ENCODE measurements at regions not wholly inside any gene's neighbourhood (a gene's known extent, or its start where the extent isn't known, plus 50 kb on each side); places are given as distances from the start of the nearest gene placed in this dataset.
A peak's percentile ranks its signal among the peaks of the same experiment; 100 is the strongest.

DNA sequence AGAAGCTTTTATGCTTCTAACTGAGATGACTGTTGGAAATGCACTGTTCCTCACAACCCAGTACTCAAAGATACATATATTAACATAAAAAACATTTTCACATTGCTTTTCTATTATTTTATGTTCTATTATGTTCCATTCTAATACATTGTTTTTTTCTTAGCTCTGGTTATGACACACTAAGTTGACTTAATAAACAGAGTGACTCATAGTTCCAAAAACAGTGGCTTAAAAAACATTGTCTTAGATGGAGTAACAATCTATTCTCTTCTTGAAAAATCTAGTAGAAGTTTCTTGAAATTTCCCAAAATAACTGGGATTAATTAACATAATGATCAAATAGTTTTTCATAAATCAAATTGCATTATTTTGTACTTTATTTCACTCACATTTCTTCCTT is 328.2 kb upstream of the LRATD1 start:
- TF ChIP-seq, protein P1, sequence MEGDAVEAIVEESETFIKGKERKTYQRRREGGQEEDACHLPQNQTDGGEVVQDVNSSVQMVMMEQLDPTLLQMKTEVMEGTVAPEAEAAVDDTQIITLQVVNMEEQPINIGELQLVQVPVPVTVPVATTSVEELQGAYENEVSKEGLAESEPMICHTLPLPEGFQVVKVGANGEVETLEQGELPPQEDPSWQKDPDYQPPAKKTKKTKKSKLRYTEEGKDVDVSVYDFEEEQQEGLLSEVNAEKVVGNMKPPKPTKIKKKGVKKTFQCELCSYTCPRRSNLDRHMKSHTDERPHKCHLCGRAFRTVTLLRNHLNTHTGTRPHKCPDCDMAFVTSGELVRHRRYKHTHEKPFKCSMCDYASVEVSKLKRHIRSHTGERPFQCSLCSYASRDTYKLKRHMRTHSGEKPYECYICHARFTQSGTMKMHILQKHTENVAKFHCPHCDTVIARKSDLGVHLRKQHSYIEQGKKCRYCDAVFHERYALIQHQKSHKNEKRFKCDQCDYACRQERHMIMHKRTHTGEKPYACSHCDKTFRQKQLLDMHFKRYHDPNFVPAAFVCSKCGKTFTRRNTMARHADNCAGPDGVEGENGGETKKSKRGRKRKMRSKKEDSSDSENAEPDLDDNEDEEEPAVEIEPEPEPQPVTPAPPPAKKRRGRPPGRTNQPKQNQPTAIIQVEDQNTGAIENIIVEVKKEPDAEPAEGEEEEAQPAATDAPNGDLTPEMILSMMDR (IDR thresholded peaks at IDR 0.05; ENCODE audit: low read depth, low read length), result no peak
- H3K4me3 ChIP-seq (ENCODE audit: low read depth, low read length), result no peak overlapping the region
- in situ Hi-C loops (cut with HindIII; ENCODE audit: low sequenced_read_pairs), result no loop called here
- DNase-seq (ENCODE audit: low read depth, low spot score), result no peak

DNA sequence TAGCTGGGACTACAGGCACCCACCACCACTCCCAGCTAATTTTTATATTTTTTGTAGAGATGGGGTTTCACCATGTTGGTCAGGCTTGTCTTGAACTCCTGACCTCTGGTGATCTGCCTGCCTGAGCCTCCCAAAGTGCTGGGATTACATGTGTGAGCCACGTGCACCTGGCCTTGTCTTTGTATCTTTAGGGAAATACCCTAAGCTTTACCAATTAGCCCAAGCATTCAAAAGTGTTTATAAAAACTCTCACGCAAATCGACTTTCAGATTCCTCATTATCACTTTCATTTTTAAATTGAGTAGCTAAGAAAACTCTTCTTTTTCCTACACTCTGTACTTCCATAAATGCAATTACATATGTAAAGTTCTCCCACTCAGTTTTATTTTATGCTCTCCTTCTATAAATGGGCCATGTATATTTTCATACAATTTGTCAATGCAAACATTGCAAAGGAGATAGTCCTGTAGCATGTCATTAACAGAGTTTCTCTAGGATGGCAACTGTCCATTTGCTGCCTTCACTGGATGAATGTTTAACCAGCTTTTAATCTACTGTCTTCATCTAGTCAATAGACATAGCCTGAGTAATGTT is 326.2 kb upstream of the LRATD1 start:
- in situ Hi-C loops (cut with HindIII; ENCODE audit: low sequenced_read_pairs), result no loop called here
- TF ChIP-seq, protein P1 (IDR thresholded peaks at IDR 0.05; ENCODE audit: low read depth, low read length), result no peak
- no peak for DNase-seq (ENCODE audit: low read depth, low spot score)
- H3K4me3 ChIP-seq (ENCODE audit: low read depth, low read length), result no peak overlapping the region

DNA sequence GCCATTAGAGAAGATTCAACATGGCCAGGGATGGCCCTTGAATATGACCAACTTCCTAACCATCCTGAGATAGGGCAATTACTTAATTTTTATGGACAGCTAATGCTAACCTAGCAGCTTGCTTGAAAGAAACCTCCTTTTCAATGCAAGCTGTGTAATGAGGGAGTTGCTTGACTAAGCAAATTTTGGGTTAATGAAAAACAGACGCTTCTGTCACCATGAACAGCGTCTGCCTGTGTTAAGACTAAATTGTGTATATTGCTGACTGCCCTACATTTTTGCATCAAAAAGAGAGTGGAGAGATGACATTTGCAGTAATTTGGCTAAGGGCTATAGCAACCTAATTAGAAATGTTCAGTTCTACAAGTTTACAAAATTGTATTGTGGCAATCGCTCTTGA is 319.2 kb upstream of the LRATD1 start:
- in situ Hi-C loops (cut with HindIII; ENCODE audit: low sequenced_read_pairs), result no loop called here
- H3K4me3 ChIP-seq (ENCODE audit: low read depth, low read length), result no peak overlapping the region
- no peak for DNase-seq (ENCODE audit: low read depth, low spot score)
- TF ChIP-seq, protein P1 (IDR thresholded peaks at IDR 0.05; ENCODE audit: low read depth, low read length), result no peak

DNA sequence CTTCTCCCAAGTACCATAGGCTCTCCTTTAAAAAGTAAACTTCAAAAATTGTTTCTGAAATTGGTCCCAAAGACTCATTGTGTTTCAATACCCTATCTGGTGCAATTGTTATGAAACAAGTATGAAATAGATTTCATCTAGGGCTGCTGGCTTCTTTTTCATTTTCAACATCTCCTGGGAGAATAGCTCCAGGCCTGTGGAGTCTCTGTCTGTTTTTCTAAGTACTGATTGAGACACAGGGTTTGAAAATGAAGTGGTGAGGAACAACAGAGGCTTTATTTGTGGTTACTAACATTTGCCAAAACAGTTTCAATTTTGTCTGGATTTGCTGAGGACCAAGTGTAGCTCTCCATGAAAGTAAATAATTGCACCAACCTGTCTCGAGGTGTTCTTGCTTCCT is 315.9 kb upstream of the LRATD1 start:
- no peak overlapping the region for H3K4me3 ChIP-seq (ENCODE audit: low read depth, low read length)
- DNase-seq (ENCODE audit: low read depth, low spot score), result no peak
- in situ Hi-C loops (cut with HindIII; ENCODE audit: low sequenced_read_pairs), result no loop called here
- TF ChIP-seq, protein P1 (IDR thresholded peaks at IDR 0.05; ENCODE audit: low read depth, low read length), result no peak

DNA sequence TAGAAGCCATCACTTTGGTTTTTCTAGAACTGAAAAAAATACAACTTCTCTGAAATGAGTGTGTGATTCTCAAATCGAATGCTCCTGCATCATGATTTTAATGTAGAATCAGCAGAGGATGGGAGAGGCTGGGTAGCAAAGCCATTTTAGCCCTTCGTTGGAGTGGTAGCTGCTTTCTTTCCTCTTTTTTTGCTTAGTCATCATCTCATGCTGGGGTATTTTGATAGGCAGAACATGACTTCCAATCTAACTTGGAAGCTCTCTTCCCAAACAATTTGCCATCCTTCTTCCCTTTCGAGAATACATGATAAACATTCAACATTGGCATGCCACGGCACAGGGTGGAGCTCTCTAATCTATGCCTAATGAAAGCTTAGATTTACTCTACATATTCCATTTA is 311.2 kb upstream of the LRATD1 start:
- TF ChIP-seq, protein P1 (IDR thresholded peaks at IDR 0.05; ENCODE audit: low read depth, low read length), result no peak
- no peak overlapping the region for H3K4me3 ChIP-seq (ENCODE audit: low read depth, low read length)
- no peak for DNase-seq (ENCODE audit: low read depth, low spot score)
- in situ Hi-C loops (cut with HindIII; ENCODE audit: low sequenced_read_pairs), result no loop called here

DNA sequence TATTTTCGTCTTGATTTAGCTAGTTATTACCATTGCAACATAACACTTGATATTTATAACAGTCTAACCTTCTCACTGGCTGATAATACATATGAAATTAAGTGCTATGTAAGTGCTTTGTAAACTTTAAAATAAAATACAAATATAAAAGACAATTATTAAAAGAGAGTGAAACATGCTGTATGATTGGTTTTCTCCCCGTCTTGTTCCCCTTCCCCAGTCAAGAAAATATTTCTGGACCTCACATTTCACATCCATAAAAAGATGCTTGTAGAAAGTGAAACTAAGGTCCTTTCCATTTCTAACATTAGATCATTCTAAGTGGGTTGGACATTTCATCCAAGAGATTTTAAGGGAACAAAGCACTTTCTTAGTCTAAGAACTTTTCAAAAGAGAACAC is 310.2 kb upstream of the LRATD1 start:
- TF ChIP-seq, protein P1 (IDR thresholded peaks at IDR 0.05; ENCODE audit: low read depth, low read length), result no peak

DNA sequence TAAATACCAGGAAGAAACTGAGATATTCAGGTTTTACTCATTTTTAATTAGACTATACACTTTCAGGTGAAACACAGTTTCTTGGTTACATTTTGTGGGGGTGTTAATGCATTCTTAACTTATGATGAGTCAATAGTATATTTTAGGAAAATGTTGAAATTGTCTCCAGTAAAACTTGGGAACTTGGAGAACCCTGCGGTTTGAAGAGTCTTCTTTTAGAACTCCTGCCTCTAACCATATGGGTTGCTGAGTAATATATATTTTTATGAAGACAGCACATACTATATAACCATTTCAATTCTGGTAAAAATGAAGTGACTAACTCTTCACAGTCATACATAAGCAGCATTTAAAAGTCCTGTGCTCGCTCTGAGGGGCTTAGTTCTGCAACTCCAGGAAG is 308.2 kb upstream of the LRATD1 start:
- no peak overlapping the region for H3K4me3 ChIP-seq (ENCODE audit: low read depth, low read length)
- DNase-seq (ENCODE audit: low read depth, low spot score), result no peak
- TF ChIP-seq, protein P1 (IDR thresholded peaks at IDR 0.05; ENCODE audit: low read depth, low read length), result no peak
- in situ Hi-C loops (cut with HindIII; ENCODE audit: low sequenced_read_pairs), result no loop called here

More for the DNA sequence above, 310.2 kb upstream of the LRATD1 start:
- in situ Hi-C loops (cut with HindIII; ENCODE audit: low sequenced_read_pairs), result no loop called here
- no peak overlapping the region for H3K4me3 ChIP-seq (ENCODE audit: low read depth, low read length)
- peak; percentile 1 for DNase-seq (ENCODE audit: low read depth, low spot score)

All from astrocyte of the spinal cord (primary cell).